Caco-2 (cell line): ENCODE measurements at regions not wholly inside any gene's neighbourhood (a gene's known extent, or its start where the extent isn't known, plus 50 kb on each side); places are given as distances from the start of the nearest gene placed in this dataset.

Experiments
- BruUV-seq: library from RNA; stranded (reverse); fragments of 400-500 nt; replicated peaks from 2 replicates; lab custom pipeline; 2021; lab: Mats Ljungman, UMichigan
- CTCF ChIA-PET: fragments of 300-600 bp; sonication (Branson Sonifier 250); formaldehyde crosslinking; loops from one replicate; lab custom pipeline; 2022; ENCODE audit warnings: antibody characterized with exemption; lab: Charles Lee
- POLR2A ChIA-PET: fragments of 300-600 bp; sonication (Branson Sonifier 250); formaldehyde crosslinking; loops from one replicate; lab custom pipeline; 2022; ENCODE audit warnings: antibody characterized with exemption; lab: Charles Lee
- DNase-seq, 2 experiments: peaks; one replicate each; pipeline versions ENCODE4 v3.0.0 to v3.0.0-alpha.2; 2020 to 2022
- H3K27me3 ChIP-seq: replicated peaks from 2 replicates; pipeline ENCODE4 v1.6.0; 2011; ENCODE audit warnings: low read length; ENCODE audit not compliant: control insufficient read depth, insufficient read depth
- H3K36me3 ChIP-seq: 2 replicates; pipeline ENCODE4 v1.5.1; 2011; ENCODE audit warnings: low read length; ENCODE audit not compliant: control insufficient read depth, insufficient read depth
- H3K4me1 ChIP-seq: fragments of 250-450 bp; sonication (Bioruptor Pico); 2 replicates; pipeline ENCODE4 v1.5.1; 2020; ENCODE audit warnings: mild to moderate bottlenecking
- H3K4me3 ChIP-seq: 2 replicates; pipeline ENCODE4 v1.5.1; 2011; ENCODE audit warnings: low read depth, mild to moderate bottlenecking, control low read depth, low read length
- H3K9me3 ChIP-seq: fragments of 250-450 bp; sonication (Bioruptor Pico); 2 replicates; pipeline ENCODE4 v1.5.1; 2020; ENCODE audit warnings: mild to moderate bottlenecking, moderate library complexity
- H3K27ac Mint-ChIP-seq: one replicate; pipeline ENCODE4 v1.8.0; 2022; ENCODE audit warnings: mixed read lengths; ENCODE audit not compliant: unreplicated experiment
- H3K27me3 Mint-ChIP-seq: one replicate; pipeline ENCODE4 v1.8.0; 2022; ENCODE audit warnings: mixed read lengths; ENCODE audit not compliant: insufficient read depth, unreplicated experiment
- H3K36me3 Mint-ChIP-seq: one replicate; pipeline ENCODE4 v1.8.0; 2022; ENCODE audit warnings: mild to moderate bottlenecking, mixed read lengths; ENCODE audit not compliant: insufficient read depth, unreplicated experiment
- H3K4me1 Mint-ChIP-seq: one replicate; pipeline ENCODE4 v1.8.0; 2022; ENCODE audit warnings: low read depth, mixed read lengths; ENCODE audit not compliant: unreplicated experiment
- H3K4me3 Mint-ChIP-seq: one replicate; pipeline ENCODE4 v1.8.0; 2022; ENCODE audit warnings: mild to moderate bottlenecking, moderate library complexity, mixed read lengths; ENCODE audit not compliant: unreplicated experiment
- H3K9me3 Mint-ChIP-seq: one replicate; pipeline ENCODE4 v1.8.0; 2022; ENCODE audit warnings: mixed read lengths; ENCODE audit not compliant: unreplicated experiment
- CTCF ChIP-seq, 2 experiments: fragments of 200-600 bp in 1 of 2; IDR thresholded peaks; 1 replicate in 1 of 2; 2 replicates in 1 of 2; pipeline versions ENCODE4 v1.5.1 to v1.8.0; 2011 to 2022; ENCODE audit warnings: antibody characterized with exemption in 1 of 2, control low read depth in 1 of 2, inconsistent platforms in 1 of 2, low read depth in 1 of 2, low read length in 1 of 2, mild to moderate bottlenecking in 1 of 2, moderate library complexity in 1 of 2; ENCODE audit not compliant: insufficient read depth in 1 of 2, severe bottlenecking in 1 of 2, unreplicated experiment in 1 of 2
- intact Hi-C: fragments of 100-400 bp; cut with micrococcal nuclease; formaldehyde crosslinking; loops from one replicate; pipeline ENCODE4 v1.10.0; 2022; ENCODE audit not compliant: unreplicated experiment

- H3K36me3 ChIP-seq: no peaks in the 10 kb centered on the region
- intact Hi-C loops: no loop called here
- no peak for DNase-seq
- H3K9me3 ChIP-seq: no peaks in the 10 kb centered on the region
- no peaks in the 10 kb centered on the region for H3K4me1 Mint-ChIP-seq
- no peak overlapping the region for H3K4me3 ChIP-seq
- H3K9me3 Mint-ChIP-seq: no peaks in the 10 kb centered on the region
- no peaks in the 10 kb centered on the region for H3K27me3 ChIP-seq
- no TSS peak for BruUV-seq
- POLR2A ChIA-PET: no interaction called here
- TF ChIP-seq CTCF (IDR thresholded peaks at IDR 0.05; ENCODE audit: insufficient read depth in 1 of 2, low read depth in 1 of 2, low read length in 1 of 2, severe bottlenecking in 1 of 2, unreplicated experiment in 1 of 2): no peak
- no peak overlapping the region for H3K27ac Mint-ChIP-seq
- no peaks in the 10 kb centered on the region for H3K4me1 ChIP-seq
- no peaks in the 10 kb centered on the region for H3K36me3 Mint-ChIP-seq
- no peaks in the 10 kb centered on the region for H3K27me3 Mint-ChIP-seq
- no peak overlapping the region for H3K4me3 Mint-ChIP-seq
- CTCF ChIA-PET: no interaction called here
These were observed 328.6 kb downstream of the PCDH19 start for GRCh38 chrX:100081503-100081902.

- intact Hi-C loops: loop anchor here (5.0 kb wide), 1 partner anchor 336 kb away; the partner anchor contains the start of gene PCDH19
- H3K36me3 ChIP-seq: no peaks in the 10 kb centered on the region
- H3K9me3 ChIP-seq: no peaks in the 10 kb centered on the region
- POLR2A ChIA-PET: no interaction called here
- CTCF ChIA-PET: no interaction called here
- DNase-seq: no peak
- H3K4me3 ChIP-seq: no peak overlapping the region
- TF ChIP-seq CTCF (IDR thresholded peaks at IDR 0.05; ENCODE audit: insufficient read depth in 1 of 2, low read depth in 1 of 2, low read length in 1 of 2, severe bottlenecking in 1 of 2, unreplicated experiment in 1 of 2): no peak
- Mint-ChIP-seq H3K9me3 (no peaks in the 10 kb centered on the region), H3K27me3 (no peaks in the 10 kb centered on the region), H3K4me3 (no peak overlapping the region), H3K4me1 (no peaks in the 10 kb centered on the region), H3K36me3 (no peaks in the 10 kb centered on the region), H3K27ac (no peak overlapping the region)
- H3K27me3 ChIP-seq: no peaks in the 10 kb centered on the region
- BruUV-seq: no TSS peak
- no peaks in the 10 kb centered on the region for H3K4me1 ChIP-seq
These were observed 334.0 kb downstream of the PCDH19 start for GRCh38 chrX:100076031-100076430.

- Mint-ChIP-seq H3K36me3 (no peaks in the 10 kb centered on the region), H3K4me3 (no peak overlapping the region), H3K9me3 (no peaks in the 10 kb centered on the region), H3K27me3 (no peaks in the 10 kb centered on the region), H3K4me1 (no peaks in the 10 kb centered on the region), H3K27ac (no peak overlapping the region)
- Histone ChIP-seq H3K4me3 (no peak overlapping the region), H3K4me1 (no peaks in the 10 kb centered on the region), H3K27me3 (no peaks in the 10 kb centered on the region), H3K36me3 (no peaks in the 10 kb centered on the region), H3K9me3 (no peaks in the 10 kb centered on the region)
- intact Hi-C loops: no loop called here
- no TSS peak for BruUV-seq
- CTCF ChIA-PET: no interaction called here
- DNase-seq: no peak
- no peak for TF ChIP-seq CTCF (IDR thresholded peaks at IDR 0.05; ENCODE audit: insufficient read depth in 1 of 2, low read depth in 1 of 2, low read length in 1 of 2, severe bottlenecking in 1 of 2, unreplicated experiment in 1 of 2)
- POLR2A ChIA-PET: no interaction called here
These were observed 337.7 kb downstream of the PCDH19 start for GRCh38 chrX:100072336-100072735.
